ENCODE measurements at regions not wholly inside any gene's neighbourhood (a gene's known extent, or its start where the extent isn't known, plus 50 kb on each side); places are given as distances from the start of the nearest gene placed in this dataset.

DNA sequence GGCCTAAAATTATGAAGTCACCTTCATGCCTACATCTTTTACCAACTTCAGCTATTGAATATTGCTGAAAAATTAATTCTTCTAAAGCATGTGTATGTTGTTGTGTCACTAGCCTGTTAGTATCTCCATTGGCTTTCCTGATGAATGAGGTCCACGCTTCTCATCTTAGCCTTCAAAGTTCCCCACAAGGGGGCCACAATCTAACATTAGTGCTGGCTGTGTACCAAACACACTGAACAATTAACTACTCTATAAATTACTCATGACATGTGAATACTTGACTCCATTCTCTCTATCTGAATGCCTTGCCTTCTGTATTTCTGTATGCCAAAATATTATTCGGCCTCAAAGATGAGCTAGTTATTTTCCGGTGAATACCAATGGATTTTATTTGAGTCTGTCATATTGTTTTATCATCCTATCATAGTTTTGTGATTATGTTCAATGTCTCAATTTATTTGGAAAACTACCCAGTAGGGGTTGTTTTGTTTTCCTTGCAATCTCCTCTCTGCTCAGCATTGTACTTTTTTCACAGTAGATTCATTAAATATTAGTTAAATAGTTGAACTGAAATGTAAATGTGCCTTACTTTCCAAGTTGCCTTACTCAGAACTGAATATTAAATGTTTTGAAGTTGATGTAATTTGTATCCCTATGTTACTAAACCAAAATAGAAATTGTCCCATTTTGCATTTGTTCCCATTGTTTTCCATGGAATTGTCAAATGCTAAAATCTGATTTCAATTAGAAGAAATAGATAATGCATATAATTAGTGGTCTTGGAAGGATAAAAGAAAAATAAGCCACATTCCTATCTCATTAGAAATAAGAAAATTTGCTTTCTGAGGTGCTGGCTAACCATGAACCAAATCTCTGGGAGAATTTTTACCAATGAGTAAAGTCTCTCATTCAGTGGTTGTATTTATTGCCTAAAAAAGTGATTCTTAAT, 208.4 kb upstream of the COL3A1 start:
- Histone ChIP-seq H3K4me1 (ENCODE audit: control insufficient read depth, insufficient read depth, low read length) (peaks cover 14% of the 10 kb centered on the region), H3K9me3 (ENCODE audit: control insufficient read depth, low read length) (no peaks in the 10 kb centered on the region), H3K36me3 (ENCODE audit: control insufficient read depth, insufficient read depth, low read length, severe bottlenecking) (no peaks in the 10 kb centered on the region), H3K4me3 (ENCODE audit: low read length) (no peak overlapping the region), H3K9ac (ENCODE audit: low read length) (no peak overlapping the region), H3K27me3 (replicated peaks; ENCODE audit: control insufficient read depth, insufficient read depth, low read length) (no peaks in the 10 kb centered on the region)
- peak; percentile 18 for DNase-seq (ENCODE audit: low read depth)

DNA sequence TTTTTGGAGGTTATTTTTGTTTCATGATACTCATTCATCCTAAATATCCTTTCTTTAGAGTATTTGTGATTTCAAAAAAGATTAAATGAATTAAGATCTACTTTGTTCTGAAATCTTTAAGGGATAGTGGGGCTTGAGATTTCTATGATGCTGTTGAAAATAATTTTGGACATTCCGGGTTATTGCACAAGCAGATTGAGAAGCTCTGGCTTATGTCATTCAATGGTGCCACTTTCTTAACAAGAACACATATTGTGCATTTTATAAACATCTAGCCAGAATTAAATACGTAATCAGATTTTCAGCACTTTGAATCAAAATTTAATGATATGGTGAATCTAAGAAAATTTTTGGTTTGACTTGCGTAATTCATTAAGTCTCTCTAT, 207.7 kb upstream of the COL3A1 start:
- Histone ChIP-seq H3K9me3 (ENCODE audit: control insufficient read depth, low read length) (no peaks in the 10 kb centered on the region), H3K27me3 (replicated peaks; ENCODE audit: control insufficient read depth, insufficient read depth, low read length) (no peaks in the 10 kb centered on the region), H3K9ac (ENCODE audit: low read length) (no peak overlapping the region), H3K4me1 (ENCODE audit: control insufficient read depth, insufficient read depth, low read length) (peaks cover 14% of the 10 kb centered on the region), H3K36me3 (ENCODE audit: control insufficient read depth, insufficient read depth, low read length, severe bottlenecking) (no peaks in the 10 kb centered on the region), H3K4me3 (ENCODE audit: low read length) (no peak overlapping the region)
- DNase-seq (ENCODE audit: low read depth), result peak; percentile 29

DNA sequence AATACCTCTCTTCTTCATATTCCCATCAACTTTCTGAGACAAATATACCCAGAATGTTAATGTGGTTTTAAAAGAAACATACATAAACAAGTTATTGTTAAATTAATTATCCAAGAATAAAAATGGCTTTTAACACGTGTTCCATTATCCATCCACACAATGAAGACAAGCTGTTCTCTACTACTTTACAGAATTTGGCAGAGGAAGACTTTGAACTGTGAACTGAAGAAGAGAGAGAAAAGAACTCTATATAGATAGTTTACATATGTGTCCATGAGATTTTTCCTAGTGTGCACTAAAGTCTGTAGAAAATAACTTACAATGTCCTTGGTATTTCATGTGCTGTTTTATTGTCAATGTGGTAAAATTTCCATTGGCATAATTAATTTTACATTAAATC, 207.0 kb upstream of the COL3A1 start:
- Histone ChIP-seq H3K27me3 (replicated peaks; ENCODE audit: control insufficient read depth, insufficient read depth, low read length) (no peaks in the 10 kb centered on the region), H3K4me1 (ENCODE audit: control insufficient read depth, insufficient read depth, low read length) (peaks cover 14% of the 10 kb centered on the region), H3K9me3 (ENCODE audit: control insufficient read depth, low read length) (no peaks in the 10 kb centered on the region), H3K36me3 (ENCODE audit: control insufficient read depth, insufficient read depth, low read length, severe bottlenecking) (no peaks in the 10 kb centered on the region), H3K4me3 (ENCODE audit: low read length) (no peak overlapping the region), H3K9ac (ENCODE audit: low read length) (no peak overlapping the region)
- DNase-seq (ENCODE audit: low read depth), result no peak

DNA sequence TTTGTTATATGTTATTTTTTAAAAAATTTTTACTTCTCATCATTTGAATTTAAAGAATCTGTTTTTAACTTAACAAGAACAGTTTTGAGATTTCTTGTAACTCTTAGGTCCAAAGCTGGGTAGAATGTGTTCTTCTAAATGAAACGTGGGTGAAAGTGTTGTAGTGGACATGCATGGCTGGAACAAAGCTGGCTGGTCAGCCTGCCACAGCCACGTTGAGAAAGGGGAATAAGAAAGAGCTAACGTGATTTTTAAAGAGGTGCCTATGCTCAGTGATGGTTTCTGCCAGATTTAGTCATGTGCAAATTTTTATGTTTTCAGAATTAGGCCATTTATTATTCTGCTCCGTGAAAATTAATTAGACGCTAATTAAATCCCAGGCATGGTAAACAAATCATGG, 203.9 kb upstream of the COL3A1 start:
- Histone ChIP-seq H3K9me3 (ENCODE audit: control insufficient read depth, low read length) (no peaks in the 10 kb centered on the region), H3K4me3 (ENCODE audit: low read length) (no peak overlapping the region), H3K4me1 (ENCODE audit: control insufficient read depth, insufficient read depth, low read length) (peaks cover 22% of the 10 kb centered on the region), H3K27me3 (replicated peaks; ENCODE audit: control insufficient read depth, insufficient read depth, low read length) (no peaks in the 10 kb centered on the region), H3K9ac (ENCODE audit: low read length) (no peak overlapping the region), H3K36me3 (ENCODE audit: control insufficient read depth, insufficient read depth, low read length, severe bottlenecking) (no peaks in the 10 kb centered on the region)
- no peak for DNase-seq (ENCODE audit: low read depth)

DNA sequence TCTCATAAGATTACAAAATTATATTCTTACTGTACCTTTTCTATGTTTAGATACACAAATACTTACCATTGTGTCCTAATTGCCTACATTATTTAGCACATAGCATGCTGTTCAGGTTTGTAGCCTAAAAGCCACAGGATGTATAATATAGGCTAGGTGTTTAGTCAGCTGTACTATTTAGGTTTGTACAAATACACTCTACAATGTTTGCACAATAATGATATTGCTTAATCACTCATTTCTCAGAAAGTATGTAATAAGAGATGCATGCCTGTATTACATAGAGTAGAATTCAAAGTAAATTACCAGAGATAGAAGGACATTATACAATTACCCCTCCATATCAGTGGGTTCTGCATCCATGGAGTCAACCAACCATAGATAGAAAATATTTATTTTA, 201.1 kb upstream of the COL3A1 start:
- Histone ChIP-seq H3K9me3 (ENCODE audit: control insufficient read depth, low read length) (no peaks in the 10 kb centered on the region), H3K4me3 (ENCODE audit: low read length) (no peak overlapping the region), H3K36me3 (ENCODE audit: control insufficient read depth, insufficient read depth, low read length, severe bottlenecking) (no peaks in the 10 kb centered on the region), H3K9ac (ENCODE audit: low read length) (no peak overlapping the region), H3K4me1 (ENCODE audit: control insufficient read depth, insufficient read depth, low read length) (peaks cover 19% of the 10 kb centered on the region), H3K27me3 (replicated peaks; ENCODE audit: control insufficient read depth, insufficient read depth, low read length) (no peaks in the 10 kb centered on the region)
- DNase-seq (ENCODE audit: low read depth), result peak; percentile 90

DNA sequence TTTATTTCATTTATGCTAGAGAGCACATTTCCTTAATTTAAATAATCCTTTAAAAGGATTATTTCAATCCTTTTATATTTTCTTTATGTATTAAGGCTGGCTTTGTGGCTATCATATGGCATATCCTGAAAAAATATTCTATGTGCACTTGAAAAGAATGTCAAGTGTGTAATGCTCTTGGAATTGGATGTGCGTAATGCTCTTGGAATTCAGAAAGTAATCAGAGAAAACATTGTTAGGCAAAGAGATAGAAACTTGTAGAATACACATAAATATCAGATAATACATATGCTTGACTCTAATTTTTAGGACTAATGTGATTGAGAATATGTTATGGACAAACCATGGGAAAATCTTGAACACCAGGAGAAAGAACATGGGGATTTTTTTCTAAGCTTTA, 197.5 kb upstream of the COL3A1 start:
- Histone ChIP-seq H3K4me1 (ENCODE audit: control insufficient read depth, insufficient read depth, low read length) (peaks cover 19% of the 10 kb centered on the region), H3K36me3 (ENCODE audit: control insufficient read depth, insufficient read depth, low read length, severe bottlenecking) (no peaks in the 10 kb centered on the region), H3K9ac (ENCODE audit: low read length) (no peak overlapping the region), H3K9me3 (ENCODE audit: control insufficient read depth, low read length) (no peaks in the 10 kb centered on the region), H3K4me3 (ENCODE audit: low read length) (no peak overlapping the region), H3K27me3 (replicated peaks; ENCODE audit: control insufficient read depth, insufficient read depth, low read length) (no peaks in the 10 kb centered on the region)
- DNase-seq (ENCODE audit: low read depth), result peak; percentile 78

DNA sequence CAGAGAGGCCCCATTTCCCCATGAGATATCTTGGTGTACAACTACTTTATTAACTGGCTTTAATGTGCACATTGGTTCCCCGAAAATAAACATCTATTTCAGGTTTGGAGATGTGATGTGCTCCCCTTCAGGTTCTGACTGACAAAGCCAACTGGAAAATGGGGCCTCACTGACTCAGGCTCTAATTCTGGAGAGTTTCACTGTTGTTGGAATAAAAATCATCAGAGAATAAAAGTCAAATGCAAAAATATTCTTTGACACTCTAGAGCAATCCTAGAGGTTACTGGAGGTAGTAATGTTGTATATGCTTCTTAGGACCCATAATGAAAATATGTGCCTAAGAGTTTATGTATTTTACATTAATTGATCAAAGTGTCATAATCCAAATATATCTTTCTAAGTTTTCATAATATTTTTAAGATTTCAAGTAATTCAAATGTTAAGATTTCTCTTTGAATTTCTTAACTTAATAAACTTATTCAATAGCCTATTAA, 189.9 kb upstream of the COL3A1 start:
- H3K27me3 ChIP-seq (replicated peaks; ENCODE audit: control insufficient read depth, insufficient read depth, low read length), result no peaks in the 10 kb centered on the region
- no peak overlapping the region for H3K9ac ChIP-seq (ENCODE audit: low read length)
- H3K36me3 ChIP-seq (ENCODE audit: control insufficient read depth, insufficient read depth, low read length, severe bottlenecking), result no peaks in the 10 kb centered on the region
- H3K4me3 ChIP-seq (ENCODE audit: low read length), result no peak overlapping the region
- H3K9me3 ChIP-seq (ENCODE audit: control insufficient read depth, low read length), result no peaks in the 10 kb centered on the region
- H3K4me1 ChIP-seq (ENCODE audit: control insufficient read depth, insufficient read depth, low read length), result peaks cover 28% of the 10 kb centered on the region
- no peak for DNase-seq (ENCODE audit: low read depth)

DNA sequence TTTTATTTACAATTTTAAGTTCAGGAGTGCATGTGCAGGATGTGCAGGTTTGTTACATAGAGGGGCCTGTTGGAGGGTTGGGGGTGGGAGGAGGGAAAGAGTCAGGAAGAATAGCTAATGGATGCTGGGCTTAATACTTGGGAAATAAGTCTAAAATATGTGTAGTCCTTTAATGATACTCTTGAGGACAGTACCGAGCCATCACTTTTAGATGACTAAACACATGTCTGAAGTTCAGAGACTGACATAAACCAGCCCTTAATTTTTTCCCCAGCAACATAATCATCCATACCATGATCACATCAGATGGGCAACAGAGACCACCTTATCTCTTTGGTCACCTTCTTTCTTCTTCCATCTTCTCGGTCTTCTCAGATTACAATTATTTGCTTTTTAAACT, 189.1 kb upstream of the COL3A1 start:
- DNase-seq (ENCODE audit: low read depth), result no peak
- Histone ChIP-seq H3K9me3 (ENCODE audit: control insufficient read depth, low read length) (no peaks in the 10 kb centered on the region), H3K4me1 (ENCODE audit: control insufficient read depth, insufficient read depth, low read length) (peaks cover 35% of the 10 kb centered on the region), H3K36me3 (ENCODE audit: control insufficient read depth, insufficient read depth, low read length, severe bottlenecking) (no peaks in the 10 kb centered on the region), H3K27me3 (replicated peaks; ENCODE audit: control insufficient read depth, insufficient read depth, low read length) (no peaks in the 10 kb centered on the region), H3K4me3 (ENCODE audit: low read length) (no peak overlapping the region), H3K9ac (ENCODE audit: low read length) (no peak overlapping the region)

DNA sequence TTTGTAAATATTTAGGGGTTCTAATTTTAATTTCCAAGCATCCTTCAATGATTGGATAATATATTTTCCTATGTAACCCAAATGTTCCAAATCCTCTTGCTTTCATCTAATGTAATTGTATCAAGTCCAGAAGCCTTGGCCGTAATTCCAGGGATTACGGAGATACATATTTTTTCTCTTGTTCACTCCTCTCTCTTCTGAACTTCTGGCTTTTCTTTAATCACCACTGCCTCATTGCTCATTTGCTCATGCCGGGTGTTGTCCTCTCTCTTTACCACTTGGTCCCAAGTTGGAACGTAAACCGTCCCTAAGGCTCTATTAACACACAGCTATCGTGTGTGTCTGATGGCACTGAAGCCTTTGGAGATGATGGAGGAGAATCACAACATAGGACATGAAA, 188.7 kb upstream of the COL3A1 start:
- Histone ChIP-seq H3K36me3 (ENCODE audit: control insufficient read depth, insufficient read depth, low read length, severe bottlenecking) (no peaks in the 10 kb centered on the region), H3K9ac (ENCODE audit: low read length) (peak overlapping the region; percentile 88), H3K27me3 (replicated peaks; ENCODE audit: control insufficient read depth, insufficient read depth, low read length) (no peaks in the 10 kb centered on the region), H3K4me3 (ENCODE audit: low read length) (peak overlapping the region; percentile 76), H3K9me3 (ENCODE audit: control insufficient read depth, low read length) (no peaks in the 10 kb centered on the region), H3K4me1 (ENCODE audit: control insufficient read depth, insufficient read depth, low read length) (peaks cover 40% of the 10 kb centered on the region)
- DNase-seq (ENCODE audit: low read depth), result peak; percentile 14

DNA sequence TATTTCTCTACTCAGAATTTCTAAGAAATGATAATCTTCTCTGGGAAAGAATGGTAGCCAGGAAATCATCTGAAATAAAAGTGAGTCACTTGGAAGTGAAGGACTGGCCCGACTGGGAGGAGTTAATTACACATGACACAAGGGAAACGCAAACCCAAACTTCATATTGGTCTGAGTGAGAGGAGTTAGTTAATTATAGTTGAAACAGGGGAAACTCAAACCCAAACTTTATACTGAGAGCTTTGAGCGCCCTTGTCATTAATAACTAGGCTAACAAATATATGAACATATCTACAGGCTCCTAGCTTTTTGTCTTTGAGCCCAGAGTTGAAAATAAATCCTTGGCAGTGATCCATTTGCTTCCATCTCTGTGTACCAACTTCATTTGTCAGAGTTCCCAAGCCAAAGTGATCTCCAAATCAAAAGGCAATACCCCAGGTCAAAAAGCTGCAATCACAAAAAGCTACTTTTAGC, 187.8 kb upstream of the COL3A1 start:
- peak overlapping the region; percentile 76 for H3K4me3 ChIP-seq (ENCODE audit: low read length)
- no peaks in the 10 kb centered on the region for H3K27me3 ChIP-seq (replicated peaks; ENCODE audit: control insufficient read depth, insufficient read depth, low read length)
- H3K36me3 ChIP-seq (ENCODE audit: control insufficient read depth, insufficient read depth, low read length, severe bottlenecking), result no peaks in the 10 kb centered on the region
- H3K9ac ChIP-seq (ENCODE audit: low read length), result peak overlapping the region; percentile 88
- H3K9me3 ChIP-seq (ENCODE audit: control insufficient read depth, low read length), result no peaks in the 10 kb centered on the region
- DNase-seq (ENCODE audit: low read depth), result peak; percentile 56
- H3K4me1 ChIP-seq (ENCODE audit: control insufficient read depth, insufficient read depth, low read length), result peaks cover 44% of the 10 kb centered on the region

DNA sequence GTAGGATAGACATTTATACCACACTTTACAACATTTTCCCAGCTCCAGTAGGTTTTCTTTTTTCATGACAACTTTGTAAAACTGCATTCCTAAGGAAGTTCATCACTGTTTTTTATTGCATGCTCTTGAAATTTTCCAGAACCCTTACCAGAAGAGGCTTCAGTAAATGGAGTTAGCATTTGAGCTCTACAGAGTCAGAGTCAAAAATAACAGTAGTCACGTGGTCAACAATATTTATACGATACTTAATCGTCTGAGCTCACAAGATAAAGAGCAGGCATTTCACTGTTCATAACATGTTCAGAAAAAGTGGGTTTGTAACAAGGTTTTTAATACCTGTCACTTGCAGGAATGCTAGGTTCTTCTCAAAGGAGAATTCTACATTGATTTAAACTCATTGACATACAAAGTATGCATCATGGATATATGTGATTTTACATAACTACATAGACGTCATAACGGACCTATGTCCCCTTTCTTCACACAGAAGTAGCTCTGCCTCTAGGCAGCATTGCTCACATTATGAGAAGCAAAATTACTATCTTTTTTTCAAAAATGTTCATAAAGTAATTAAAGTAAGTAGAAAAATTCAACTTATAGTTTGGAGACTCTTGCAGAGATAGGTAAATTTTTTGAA, 187.0 kb upstream of the COL3A1 start:
- H3K36me3 ChIP-seq (ENCODE audit: control insufficient read depth, insufficient read depth, low read length, severe bottlenecking), result no peaks in the 10 kb centered on the region
- H3K9me3 ChIP-seq (ENCODE audit: control insufficient read depth, low read length), result no peaks in the 10 kb centered on the region
- peak overlapping the region; percentile 88 for H3K9ac ChIP-seq (ENCODE audit: low read length)
- DNase-seq (ENCODE audit: low read depth), result peak; percentile 81
- peaks cover 44% of the 10 kb centered on the region for H3K4me1 ChIP-seq (ENCODE audit: control insufficient read depth, insufficient read depth, low read length)
- peak overlapping the region; percentile 76 for H3K4me3 ChIP-seq (ENCODE audit: low read length)
- no peaks in the 10 kb centered on the region for H3K27me3 ChIP-seq (replicated peaks; ENCODE audit: control insufficient read depth, insufficient read depth, low read length)
